ENCODE measurements at regions not wholly inside any gene's neighbourhood (a gene's known extent, or its start where the extent isn't known, plus 50 kb on each side); places are given as distances from the start of the nearest gene placed in this dataset.

DNA sequence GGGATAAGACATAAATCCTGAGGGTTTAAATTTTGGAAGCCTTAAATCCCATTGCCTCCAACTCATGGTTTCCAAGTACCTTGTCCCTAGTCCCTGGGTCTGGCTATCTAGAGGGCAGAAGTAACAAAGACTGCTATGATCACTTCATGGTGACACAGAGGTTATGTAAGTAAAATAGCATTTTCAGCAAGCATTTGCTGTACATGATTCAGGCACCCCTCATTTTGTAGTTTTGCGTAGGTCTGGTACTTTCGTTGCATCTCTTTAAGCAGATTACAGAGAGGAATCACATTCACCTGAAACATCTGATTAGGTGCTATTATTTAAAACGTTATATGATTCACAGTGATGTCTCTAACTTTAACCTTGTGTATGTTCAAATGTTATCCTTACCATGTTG is 480.1 kb downstream of the XIRP2 start:
- H3K27ac ChIP-seq (ENCODE audit: low read depth in 1 of 2, low read length in 1 of 2), result no peak overlapping the region
- H3K4me1 ChIP-seq (ENCODE audit: control insufficient read depth in 5 of 5, insufficient read depth in 5 of 5, low read length in 5 of 5), result no peaks in the 10 kb centered on the region
- H3K27me3 ChIP-seq (ENCODE audit: control insufficient read depth in 3 of 3, insufficient read depth in 3 of 3, low read length in 2 of 3), result no peaks in the 10 kb centered on the region
- H3K9me3 ChIP-seq (ENCODE audit: control insufficient read depth in 4 of 4, insufficient read depth in 3 of 4, low read length in 3 of 4), result no peaks in the 10 kb centered on the region
- TF ChIP-seq, protein P1, sequence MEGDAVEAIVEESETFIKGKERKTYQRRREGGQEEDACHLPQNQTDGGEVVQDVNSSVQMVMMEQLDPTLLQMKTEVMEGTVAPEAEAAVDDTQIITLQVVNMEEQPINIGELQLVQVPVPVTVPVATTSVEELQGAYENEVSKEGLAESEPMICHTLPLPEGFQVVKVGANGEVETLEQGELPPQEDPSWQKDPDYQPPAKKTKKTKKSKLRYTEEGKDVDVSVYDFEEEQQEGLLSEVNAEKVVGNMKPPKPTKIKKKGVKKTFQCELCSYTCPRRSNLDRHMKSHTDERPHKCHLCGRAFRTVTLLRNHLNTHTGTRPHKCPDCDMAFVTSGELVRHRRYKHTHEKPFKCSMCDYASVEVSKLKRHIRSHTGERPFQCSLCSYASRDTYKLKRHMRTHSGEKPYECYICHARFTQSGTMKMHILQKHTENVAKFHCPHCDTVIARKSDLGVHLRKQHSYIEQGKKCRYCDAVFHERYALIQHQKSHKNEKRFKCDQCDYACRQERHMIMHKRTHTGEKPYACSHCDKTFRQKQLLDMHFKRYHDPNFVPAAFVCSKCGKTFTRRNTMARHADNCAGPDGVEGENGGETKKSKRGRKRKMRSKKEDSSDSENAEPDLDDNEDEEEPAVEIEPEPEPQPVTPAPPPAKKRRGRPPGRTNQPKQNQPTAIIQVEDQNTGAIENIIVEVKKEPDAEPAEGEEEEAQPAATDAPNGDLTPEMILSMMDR (IDR thresholded peaks at IDR 0.05; ENCODE audit: control extremely low read depth, extremely low read depth), result no peak
- ATAC-seq (ENCODE audit: insufficient read depth, low FRiP score), result no peak
- no peak overlapping the region for H3K9ac ChIP-seq (ENCODE audit: insufficient read depth in 1 of 2, low read length in 2 of 2)
- 90% methylated on average over 3 of the region's 3 CpGs for WGBS, 2 donors
- no peak overlapping the region for H3K4me3 ChIP-seq
- no peaks in the 10 kb centered on the region for H3K36me3 ChIP-seq (ENCODE audit: control insufficient read depth in 4 of 4, insufficient read depth in 4 of 4, low read length in 4 of 4)
- DNase-seq, result no peak

DNA sequence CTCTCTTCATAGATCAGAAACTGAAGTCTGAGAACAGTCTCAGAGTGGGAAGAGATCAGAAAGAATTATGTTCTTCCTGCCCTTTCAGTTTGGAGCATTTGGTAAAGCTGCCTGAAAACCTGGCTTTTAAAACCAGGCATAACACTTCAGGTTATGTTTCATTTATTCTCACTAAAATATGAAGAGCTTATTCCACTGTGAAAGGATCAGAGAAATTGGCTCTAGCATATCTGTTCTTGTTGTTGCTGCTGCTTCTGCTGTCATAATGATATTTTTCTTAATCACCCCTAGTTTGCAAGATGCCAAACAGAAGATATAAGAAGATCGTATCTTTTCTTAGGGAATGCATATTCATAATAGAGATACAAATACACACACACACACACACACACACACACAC is 476.9 kb downstream of the XIRP2 start:
- Histone ChIP-seq H3K36me3 (ENCODE audit: control insufficient read depth in 4 of 4, insufficient read depth in 4 of 4, low read length in 4 of 4) (no peaks in the 10 kb centered on the region), H3K4me3 (no peak overlapping the region), H3K9me3 (ENCODE audit: control insufficient read depth in 4 of 4, insufficient read depth in 3 of 4, low read length in 3 of 4) (no peaks in the 10 kb centered on the region), H3K27me3 (ENCODE audit: control insufficient read depth in 3 of 3, insufficient read depth in 3 of 3, low read length in 2 of 3) (no peaks in the 10 kb centered on the region), H3K9ac (ENCODE audit: insufficient read depth in 1 of 2, low read length in 2 of 2) (no peak overlapping the region), H3K27ac (ENCODE audit: low read depth in 1 of 2, low read length in 1 of 2) (no peak overlapping the region), H3K4me1 (ENCODE audit: control insufficient read depth in 5 of 5, insufficient read depth in 5 of 5, low read length in 5 of 5) (no peaks in the 10 kb centered on the region)
- no peak for DNase-seq
- TF ChIP-seq, protein P1 (IDR thresholded peaks at IDR 0.05; ENCODE audit: control extremely low read depth, extremely low read depth), result no peak
- 79 to 86% methylated on average over 1 of the region's 1 CpG for WGBS, 2 donors
- ATAC-seq (ENCODE audit: insufficient read depth, low FRiP score), result no peak

DNA sequence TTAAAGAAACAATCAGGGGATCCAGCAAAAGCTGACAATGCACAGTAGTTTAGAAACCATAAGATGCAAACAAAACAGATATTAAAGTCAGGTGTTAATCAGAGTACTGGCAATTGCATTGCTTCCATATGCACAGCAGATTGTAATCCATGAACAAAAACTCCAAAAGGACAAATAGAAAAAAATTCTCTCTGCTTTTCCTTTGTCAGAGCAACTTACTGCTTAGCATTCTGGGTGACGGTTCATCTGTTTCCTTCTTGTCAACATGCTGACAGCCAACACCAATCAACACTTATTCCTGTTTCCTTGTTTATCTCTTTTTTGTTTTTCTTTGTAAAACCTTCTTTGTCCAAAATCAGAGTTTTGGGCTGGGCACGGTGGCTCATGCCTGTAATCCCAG is 473.1 kb downstream of the XIRP2 start:
- H3K4me1 ChIP-seq (ENCODE audit: control insufficient read depth in 5 of 5, insufficient read depth in 5 of 5, low read length in 5 of 5), result no peaks in the 10 kb centered on the region
- H3K36me3 ChIP-seq (ENCODE audit: control insufficient read depth in 4 of 4, insufficient read depth in 4 of 4, low read length in 4 of 4), result no peaks in the 10 kb centered on the region
- H3K4me3 ChIP-seq, result no peak overlapping the region
- no peak overlapping the region for H3K27ac ChIP-seq (ENCODE audit: low read depth in 1 of 2, low read length in 1 of 2)
- no peaks in the 10 kb centered on the region for H3K27me3 ChIP-seq (ENCODE audit: control insufficient read depth in 3 of 3, insufficient read depth in 3 of 3, low read length in 2 of 3)
- TF ChIP-seq, protein P1 (IDR thresholded peaks at IDR 0.05; ENCODE audit: control extremely low read depth, extremely low read depth), result no peak
- DNase-seq (no peak), ATAC-seq (ENCODE audit: insufficient read depth, low FRiP score) (no peak)
- 29 to 48% methylated on average over 2 of the region's 2 CpGs for WGBS, 2 donors
- peaks cover 0 to 3% (median 0%) of the 10 kb centered on the region in 4 donors for H3K9me3 ChIP-seq (ENCODE audit: control insufficient read depth in 4 of 4, insufficient read depth in 3 of 4, low read length in 3 of 4)
- no peak overlapping the region for H3K9ac ChIP-seq (ENCODE audit: insufficient read depth in 1 of 2, low read length in 2 of 2)

DNA sequence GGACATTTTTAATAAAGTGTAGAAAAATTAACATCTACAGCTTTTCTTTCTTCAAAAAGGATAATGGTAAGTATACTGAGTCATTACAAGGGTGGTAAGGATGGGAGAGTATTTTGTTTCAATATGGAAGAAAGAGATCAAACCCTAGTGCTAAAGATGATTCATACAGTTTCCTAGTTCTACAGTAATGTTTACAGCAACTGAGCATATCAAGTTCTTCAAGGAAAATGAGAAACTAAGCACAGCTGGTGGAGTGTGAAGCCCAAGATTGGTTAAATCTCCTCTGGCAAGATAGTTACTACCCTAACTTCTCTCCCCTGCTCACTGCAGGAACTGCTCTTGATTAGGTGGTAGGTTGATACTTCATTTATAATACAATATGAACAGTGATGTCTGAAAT is 467.5 kb downstream of the XIRP2 start:
- no peaks in the 10 kb centered on the region for H3K27me3 ChIP-seq (ENCODE audit: control insufficient read depth in 3 of 3, insufficient read depth in 3 of 3, low read length in 2 of 3)
- DNase-seq (peak; percentile 17 to 69 (median 64)), ATAC-seq (ENCODE audit: insufficient read depth, low FRiP score) (no peak)
- H3K27ac ChIP-seq (ENCODE audit: low read depth in 1 of 2, low read length in 1 of 2), result no peak overlapping the region
- TF ChIP-seq, protein P1 (IDR thresholded peaks at IDR 0.05; ENCODE audit: control extremely low read depth, extremely low read depth), result no peak
- H3K4me1 ChIP-seq (ENCODE audit: control insufficient read depth in 5 of 5, insufficient read depth in 5 of 5, low read length in 5 of 5), result no peaks in the 10 kb centered on the region
- no peaks in the 10 kb centered on the region for H3K36me3 ChIP-seq (ENCODE audit: control insufficient read depth in 4 of 4, insufficient read depth in 4 of 4, low read length in 4 of 4)
- no peak overlapping the region for H3K4me3 ChIP-seq
- peaks cover 0 to 3% (median 0%) of the 10 kb centered on the region in 4 donors for H3K9me3 ChIP-seq (ENCODE audit: control insufficient read depth in 4 of 4, insufficient read depth in 3 of 4, low read length in 3 of 4)
- no peak overlapping the region for H3K9ac ChIP-seq (ENCODE audit: insufficient read depth in 1 of 2, low read length in 2 of 2)
